OCI-LY7 (cell line): ENCODE measurements at regions not wholly inside any gene's neighbourhood (a gene's known extent, or its start where the extent isn't known, plus 50 kb on each side); places are given as distances from the start of the nearest gene placed in this dataset.

Experiments
- BruUV-seq: library from RNA; stranded (reverse); fragments of 400-500 nt; replicated peaks from 2 replicates; lab custom pipeline; 2021; lab: Mats Ljungman, UMichigan
- CTCF ChIA-PET: fragments of 300-600 bp; sonication (Branson Sonifier 250); formaldehyde crosslinking; loops from one replicate; lab custom pipeline; 2022; ENCODE audit warnings: antibody characterized with exemption; ENCODE audit not compliant: unreplicated experiment; lab: Charles Lee
- POLR2A ChIA-PET: fragments of 300-600 bp; sonication (Branson Sonifier 250); formaldehyde crosslinking; loops from one replicate; lab custom pipeline; 2022; ENCODE audit warnings: antibody characterized with exemption; lab: Charles Lee
- DNase-seq: peaks from one replicate; pipeline ENCODE4 v3.0.0-alpha.2; 2015; ENCODE audit warnings: low spot score
- H2AFZ ChIP-seq: fragments of 200-600 bp; sonication (generic), shearing (Covaris generic); 2 replicates; pipeline ENCODE4 v1.6.1; 2014; ENCODE audit warnings: mild to moderate bottlenecking, antibody characterized with exemption, low read length, moderate library complexity
- H3K27ac ChIP-seq: fragments of 200-600 bp; sonication (generic); 2 replicates; pipeline ENCODE4 v1.5.1; 2014; ENCODE audit warnings: mixed run types, low read depth, mild to moderate bottlenecking, moderate library complexity, low read length, inconsistent platforms; ENCODE audit not compliant: poor library complexity, severe bottlenecking
- H3K36me3 ChIP-seq: fragments of 200-600 bp; sonication (generic); 2 replicates; pipeline ENCODE4 v1.6.1; 2014; ENCODE audit warnings: mild to moderate bottlenecking, antibody characterized with exemption, low read length, moderate library complexity, mixed read lengths; ENCODE audit not compliant: insufficient read depth
- H3K4me1 ChIP-seq: fragments of 200-600 bp; sonication (generic); 2 replicates; pipeline ENCODE4 v1.5.1; 2014; ENCODE audit warnings: mild to moderate bottlenecking, low read length; ENCODE audit not compliant: insufficient read depth, poor library complexity, severe bottlenecking
- H3K4me2 ChIP-seq: fragments of 200-600 bp; sonication (generic); 2 replicates; pipeline ENCODE4 v1.6.1; 2014; ENCODE audit warnings: mild to moderate bottlenecking, low read length
- H3K4me3 ChIP-seq: fragments of 200-600 bp; sonication (generic); 2 replicates; pipeline ENCODE4 v1.5.1; 2014; ENCODE audit warnings: mild to moderate bottlenecking, low read depth, low read length; ENCODE audit not compliant: poor library complexity, severe bottlenecking
- H3K79me2 ChIP-seq: fragments of 200-600 bp; sonication (generic); 2 replicates; pipeline ENCODE4 v1.6.1; 2016; ENCODE audit warnings: low read depth, mild to moderate bottlenecking, low read length, moderate library complexity, mixed read lengths; ENCODE audit not compliant: insufficient read depth
- H3K9me2 ChIP-seq: fragments of 200-600 bp; sonication (generic); 2 replicates; pipeline ENCODE4 v1.6.1; 2016; ENCODE audit warnings: mild to moderate bottlenecking, low read length, mixed read lengths; ENCODE audit not compliant: insufficient read depth
- H3K9me3 ChIP-seq: fragments of 200-600 bp; sonication (generic); 2 replicates; pipeline ENCODE4 v1.6.1; 2014; ENCODE audit warnings: mild to moderate bottlenecking, mixed run types, low read length, mixed read lengths
- H4K20me1 ChIP-seq: fragments of 200-600 bp; sonication (generic); 2 replicates; pipeline ENCODE4 v1.6.1; 2014; ENCODE audit warnings: mild to moderate bottlenecking, antibody characterized with exemption, low read length, moderate library complexity, mixed read lengths; ENCODE audit not compliant: insufficient read depth
- EZH2phosphoT487 ChIP-seq: fragments of 200-600 bp; sonication (generic); IDR thresholded peaks from 2 replicates; pipeline ENCODE4 v1.6.1; 2018; ENCODE audit warnings: low read depth, borderline replicate concordance, mild to moderate bottlenecking, mixed run types, antibody characterized with exemption, low read length, moderate library complexity, mixed read lengths
- intact Hi-C: fragments of 100-400 bp; cut with micrococcal nuclease; formaldehyde crosslinking; loops from one replicate; pipeline ENCODE4 v1.10.0; 2022; ENCODE audit not compliant: unreplicated experiment
- TF ChIP-seq, protein P1 (sequence below): fragments of 200-600 bp; sonication (generic); conservative IDR thresholded peaks from 2 replicates; pipeline ENCODE4 v1.5.1; 2014; ENCODE audit warnings: mild to moderate bottlenecking, antibody characterized with exemption, low read length, moderate library complexity, mixed read lengths

DNA sequence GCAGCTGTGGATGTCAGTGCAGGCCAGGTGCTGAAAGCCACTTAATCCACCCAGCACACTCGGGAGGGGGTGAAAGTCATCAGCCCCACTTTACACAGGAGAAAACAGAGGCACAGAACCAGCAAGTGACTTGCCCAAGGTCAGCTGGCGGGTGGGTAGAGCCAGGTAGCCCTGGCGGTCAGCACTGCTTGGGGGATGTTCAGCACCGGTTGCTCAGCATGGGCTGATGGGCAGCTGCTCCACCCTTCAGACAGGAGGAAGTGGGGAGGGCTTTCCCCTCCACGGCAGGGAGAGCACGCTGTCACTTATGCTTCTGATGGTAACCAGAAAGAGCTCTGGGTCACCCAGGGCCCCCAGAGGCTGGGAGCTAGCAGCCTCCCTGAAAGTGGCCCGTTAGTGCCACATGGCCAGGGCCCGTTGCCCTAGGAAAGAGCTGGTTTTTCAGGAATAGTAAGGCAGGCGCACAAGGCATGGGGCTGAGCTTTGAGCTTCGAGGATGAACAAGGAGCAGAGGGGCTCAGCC, 417.9 kb downstream of the CTTN start:
- H3K9me3 ChIP-seq: no peaks in the 10 kb centered on the region
- CTCF ChIA-PET: no interaction called here

DNA sequence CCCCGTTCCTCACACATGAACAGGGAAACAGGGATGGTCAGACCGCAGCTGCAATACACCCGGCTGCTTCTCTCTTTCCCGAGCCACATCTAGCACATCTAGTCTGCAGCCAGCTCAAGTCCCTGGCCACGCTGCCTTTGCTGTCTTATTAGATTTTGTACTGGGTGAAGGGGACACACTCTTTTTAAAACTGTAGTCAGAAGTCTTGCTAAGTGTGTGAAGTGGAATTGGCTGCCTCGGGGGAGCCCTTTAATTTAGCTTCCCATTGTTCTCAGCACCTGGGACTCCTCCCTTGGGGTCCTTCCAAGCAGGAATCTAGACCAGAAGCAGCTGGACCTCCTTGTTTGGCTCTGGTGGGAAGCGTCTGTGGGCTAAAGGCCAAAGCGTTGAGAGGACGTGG, 420.0 kb downstream of the CTTN start:
- Histone ChIP-seq H3K4me3 (no peak overlapping the region), H3K79me2 (no peaks in the 10 kb centered on the region), H3K9me2 (no peaks in the 10 kb centered on the region), H3K9me3 (no peaks in the 10 kb centered on the region), H3K36me3 (no peaks in the 10 kb centered on the region), H3K4me2 (no peak overlapping the region), H4K20me1 (no peaks in the 10 kb centered on the region), H3K4me1 (no peaks in the 10 kb centered on the region), H3K27ac (no peak overlapping the region), H2AFZ (no peak overlapping the region)
- no TSS peak for BruUV-seq
- intact Hi-C loops: loop anchor here (5.0 kb wide), 1 partner anchor 604 kb away; no protein-coding TSS in a partner anchor
- TF ChIP-seq, protein P1, sequence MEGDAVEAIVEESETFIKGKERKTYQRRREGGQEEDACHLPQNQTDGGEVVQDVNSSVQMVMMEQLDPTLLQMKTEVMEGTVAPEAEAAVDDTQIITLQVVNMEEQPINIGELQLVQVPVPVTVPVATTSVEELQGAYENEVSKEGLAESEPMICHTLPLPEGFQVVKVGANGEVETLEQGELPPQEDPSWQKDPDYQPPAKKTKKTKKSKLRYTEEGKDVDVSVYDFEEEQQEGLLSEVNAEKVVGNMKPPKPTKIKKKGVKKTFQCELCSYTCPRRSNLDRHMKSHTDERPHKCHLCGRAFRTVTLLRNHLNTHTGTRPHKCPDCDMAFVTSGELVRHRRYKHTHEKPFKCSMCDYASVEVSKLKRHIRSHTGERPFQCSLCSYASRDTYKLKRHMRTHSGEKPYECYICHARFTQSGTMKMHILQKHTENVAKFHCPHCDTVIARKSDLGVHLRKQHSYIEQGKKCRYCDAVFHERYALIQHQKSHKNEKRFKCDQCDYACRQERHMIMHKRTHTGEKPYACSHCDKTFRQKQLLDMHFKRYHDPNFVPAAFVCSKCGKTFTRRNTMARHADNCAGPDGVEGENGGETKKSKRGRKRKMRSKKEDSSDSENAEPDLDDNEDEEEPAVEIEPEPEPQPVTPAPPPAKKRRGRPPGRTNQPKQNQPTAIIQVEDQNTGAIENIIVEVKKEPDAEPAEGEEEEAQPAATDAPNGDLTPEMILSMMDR: no peak
- no peak for TF ChIP-seq EZH2phosphoT487
- POLR2A ChIA-PET: no interaction called here
- no peak for DNase-seq
- CTCF ChIA-PET: no interaction called here

More for the DNA sequence above, 417.9 kb downstream of the CTTN start:
- Histone ChIP-seq H3K36me3 (no peaks in the 10 kb centered on the region), H3K4me2 (no peak overlapping the region), H3K4me1 (no peaks in the 10 kb centered on the region), H3K4me3 (no peak overlapping the region), H2AFZ (no peak overlapping the region), H3K27ac (no peak overlapping the region), H3K9me2 (no peaks in the 10 kb centered on the region), H4K20me1 (no peaks in the 10 kb centered on the region), H3K79me2 (no peaks in the 10 kb centered on the region)
- no TSS peak for BruUV-seq
- TF ChIP-seq EZH2phosphoT487: no peak
- intact Hi-C loops: loop anchor here (5.0 kb wide), 1 partner anchor 606 kb away; no protein-coding TSS in a partner anchor
- no peak for DNase-seq
- POLR2A ChIA-PET: no interaction called here

DNA sequence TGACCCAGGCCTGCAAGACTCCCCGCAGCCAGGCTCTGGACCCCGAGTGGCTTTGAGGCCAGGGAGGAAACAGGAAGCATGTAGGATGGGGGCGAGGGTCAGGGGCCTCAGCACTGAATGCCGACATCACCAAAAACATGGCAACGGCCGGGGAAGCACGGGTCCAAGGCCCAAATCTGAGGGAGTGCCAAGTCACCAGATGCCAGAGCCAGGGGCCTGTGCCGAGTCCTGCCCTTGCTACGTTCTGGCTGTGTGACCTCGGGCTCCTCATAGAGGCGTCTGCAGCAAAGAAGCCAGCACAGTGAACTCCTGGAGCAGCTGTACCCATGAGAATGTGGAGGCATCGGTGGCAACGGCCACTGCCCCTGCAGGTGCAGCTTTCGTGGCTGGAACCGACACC, 420.7 kb downstream of the CTTN start:
- POLR2A ChIA-PET: no interaction called here
- H3K4me3 ChIP-seq: no peak overlapping the region
- no peak for DNase-seq
- H3K9me3 ChIP-seq: no peaks in the 10 kb centered on the region
- H3K79me2 ChIP-seq: no peaks in the 10 kb centered on the region
- intact Hi-C loops: loop anchor here (5.0 kb wide), 1 partner anchor 603 kb away; no protein-coding TSS in a partner anchor
- H3K9me2 ChIP-seq: no peaks in the 10 kb centered on the region
- no peak for TF ChIP-seq EZH2phosphoT487
- TF ChIP-seq, protein P1: no peak
- no peaks in the 10 kb centered on the region for H4K20me1 ChIP-seq
- no peak overlapping the region for H3K4me2 ChIP-seq
- no TSS peak for BruUV-seq
- H3K36me3 ChIP-seq: no peaks in the 10 kb centered on the region
- H2AFZ ChIP-seq: no peak overlapping the region
- no peak overlapping the region for H3K27ac ChIP-seq
- no peaks in the 10 kb centered on the region for H3K4me1 ChIP-seq
- CTCF ChIA-PET: no interaction called here
